ENCODE measurements at regions not wholly inside any gene's neighbourhood (a gene's known extent, or its start where the extent isn't known, plus 50 kb on each side); places are given as distances from the start of the nearest gene placed in this dataset.
A peak's percentile ranks its signal among the peaks of the same experiment; 100 is the strongest.

- H3K27ac Mint-ChIP-seq = peak overlapping the region; percentile 41
- H3K4me1 Mint-ChIP-seq = peaks cover 16% of the 10 kb centered on the region
- H3K36me3 Mint-ChIP-seq = peaks cover 31% of the 10 kb centered on the region
- no peak for ATAC-seq
- no peaks in the 10 kb centered on the region for H3K27me3 Mint-ChIP-seq
- peaks cover 9% of the 10 kb centered on the region for H3K9me3 Mint-ChIP-seq
- H3K4me3 Mint-ChIP-seq = no peak overlapping the region
Observed at GRCh38 chr7:112887976-112888375, 97.8 kb upstream of the TMEM168 start.

GRCh38 chr7:112887337-112887736, 97.1 kb upstream of the TMEM168 start:
- H3K36me3 Mint-ChIP-seq = peaks cover 31% of the 10 kb centered on the region
- ATAC-seq = no peak
- no peak overlapping the region for H3K27ac Mint-ChIP-seq
- no peak overlapping the region for H3K4me3 Mint-ChIP-seq
- H3K27me3 Mint-ChIP-seq = no peaks in the 10 kb centered on the region
- H3K9me3 Mint-ChIP-seq = peaks cover 9% of the 10 kb centered on the region
- H3K4me1 Mint-ChIP-seq = peaks cover 22% of the 10 kb centered on the region

GRCh38 chr7:112886208-112886607, 96.0 kb upstream of the TMEM168 start:
- Mint-ChIP-seq H3K4me1 (peaks cover 26% of the 10 kb centered on the region), H3K27me3 (no peaks in the 10 kb centered on the region)
- ATAC-seq = no peak

GRCh38 chr7:112882991-112883390, 92.8 kb upstream of the TMEM168 start:
- peak overlapping the region; percentile 38 for H3K27ac Mint-ChIP-seq

More at GRCh38 chr7:112886208-112886607, 96.0 kb upstream of the TMEM168 start:
- Mint-ChIP-seq H3K9me3 (peaks cover 9% of the 10 kb centered on the region), H3K27ac (no peak overlapping the region), H3K4me3 (no peak overlapping the region), H3K36me3 (peaks cover 25% of the 10 kb centered on the region)

GRCh38 chr7:112882511-112882910, 92.3 kb upstream of the TMEM168 start:
- Mint-ChIP-seq H3K9me3 (peaks cover 9% of the 10 kb centered on the region), H3K4me3 (no peak overlapping the region), H3K27me3 (no peaks in the 10 kb centered on the region), H3K4me1 (peaks cover 28% of the 10 kb centered on the region), H3K27ac (peak overlapping the region; percentile 38), H3K36me3 (peaks cover 41% of the 10 kb centered on the region)
- ATAC-seq = peak; percentile 55

More at GRCh38 chr7:112882991-112883390, 92.8 kb upstream of the TMEM168 start:
- Mint-ChIP-seq H3K4me3 (no peak overlapping the region), H3K36me3 (peaks cover 36% of the 10 kb centered on the region), H3K9me3 (peaks cover 9% of the 10 kb centered on the region), H3K27me3 (no peaks in the 10 kb centered on the region), H3K4me1 (peaks cover 33% of the 10 kb centered on the region)
- no peak for ATAC-seq

GRCh38 chr7:112882022-112882421, 91.8 kb upstream of the TMEM168 start:
- peak overlapping the region; percentile 38 for H3K27ac Mint-ChIP-seq
- no peak for ATAC-seq
- no peak overlapping the region for H3K4me3 Mint-ChIP-seq
- no peaks in the 10 kb centered on the region for H3K27me3 Mint-ChIP-seq
- H3K9me3 Mint-ChIP-seq = peaks cover 9% of the 10 kb centered on the region
- H3K4me1 Mint-ChIP-seq = peaks cover 27% of the 10 kb centered on the region
- peaks cover 41% of the 10 kb centered on the region for H3K36me3 Mint-ChIP-seq

GRCh38 chr7:112880818-112881418, 90.7 kb upstream of the TMEM168 start:
- no peak overlapping the region for H3K4me3 Mint-ChIP-seq
- H3K36me3 Mint-ChIP-seq = peaks cover 50% of the 10 kb centered on the region
- no peak overlapping the region for H3K27ac Mint-ChIP-seq
- H3K4me1 Mint-ChIP-seq = peaks cover 37% of the 10 kb centered on the region
- peaks cover 9% of the 10 kb centered on the region for H3K9me3 Mint-ChIP-seq
- no peaks in the 10 kb centered on the region for H3K27me3 Mint-ChIP-seq
- ATAC-seq = no peak

- Mint-ChIP-seq H3K9me3 (no peaks in the 10 kb centered on the region), H3K27me3 (no peaks in the 10 kb centered on the region), H3K4me3 (no peak overlapping the region), H3K27ac (peak overlapping the region; percentile 16), H3K36me3 (peaks cover 36% of the 10 kb centered on the region), H3K4me1 (peaks cover 61% of the 10 kb centered on the region)
- ATAC-seq = no peak
Observed at GRCh38 chr7:112877691-112878460, 87.7 kb upstream of the TMEM168 start.

GRCh38 chr7:112876877-112877276, 86.7 kb upstream of the TMEM168 start:
- H3K9me3 Mint-ChIP-seq = no peaks in the 10 kb centered on the region
- no peak overlapping the region for H3K27ac Mint-ChIP-seq
- peaks cover 62% of the 10 kb centered on the region for H3K4me1 Mint-ChIP-seq
- peaks cover 36% of the 10 kb centered on the region for H3K36me3 Mint-ChIP-seq
- peak; percentile 31 for ATAC-seq
- H3K4me3 Mint-ChIP-seq = no peak overlapping the region
- H3K27me3 Mint-ChIP-seq = no peaks in the 10 kb centered on the region

GRCh38 chr7:112874909-112875308, 84.7 kb upstream of the TMEM168 start:
- Mint-ChIP-seq H3K27me3 (no peaks in the 10 kb centered on the region), H3K4me3 (no peak overlapping the region), H3K4me1 (peaks cover 82% of the 10 kb centered on the region), H3K27ac (no peak overlapping the region), H3K9me3 (no peaks in the 10 kb centered on the region), H3K36me3 (peaks cover 38% of the 10 kb centered on the region)
- no peak for ATAC-seq

- ATAC-seq = peak; percentile 84
- Mint-ChIP-seq H3K4me3 (no peak overlapping the region), H3K9me3 (peaks cover 3% of the 10 kb centered on the region), H3K27ac (peak overlapping the region; percentile 20), H3K27me3 (no peaks in the 10 kb centered on the region), H3K36me3 (peaks cover 44% of the 10 kb centered on the region), H3K4me1 (peaks cover 89% of the 10 kb centered on the region)
Observed at GRCh38 chr7:112873831-112874553, 83.8 kb upstream of the TMEM168 start.

GRCh38 chr7:112869111-112869774, 79.0 kb upstream of the TMEM168 start:
- H3K27ac Mint-ChIP-seq = no peak overlapping the region

GRCh38 chr7:112868609-112869008, 78.4 kb upstream of the TMEM168 start:
- H3K27ac Mint-ChIP-seq = no peak overlapping the region
- H3K4me1 Mint-ChIP-seq = peaks cover 60% of the 10 kb centered on the region
- ATAC-seq = no peak

More at GRCh38 chr7:112869111-112869774, 79.0 kb upstream of the TMEM168 start:
- Mint-ChIP-seq H3K36me3 (peaks cover 13% of the 10 kb centered on the region), H3K4me3 (no peak overlapping the region), H3K9me3 (peaks cover 3% of the 10 kb centered on the region), H3K4me1 (peaks cover 67% of the 10 kb centered on the region), H3K27me3 (no peaks in the 10 kb centered on the region)
- ATAC-seq = peak; percentile 43

GRCh38 chr7:112866424-112866823, 76.2 kb upstream of the TMEM168 start:
- H3K36me3 Mint-ChIP-seq = peaks cover 34% of the 10 kb centered on the region
- H3K27ac Mint-ChIP-seq = no peak overlapping the region
- peaks cover 3% of the 10 kb centered on the region for H3K9me3 Mint-ChIP-seq
- H3K4me1 Mint-ChIP-seq = peaks cover 38% of the 10 kb centered on the region
- ATAC-seq = peak; percentile 60
- no peaks in the 10 kb centered on the region for H3K27me3 Mint-ChIP-seq
- H3K4me3 Mint-ChIP-seq = no peak overlapping the region

More at GRCh38 chr7:112868609-112869008, 78.4 kb upstream of the TMEM168 start:
- peaks cover 19% of the 10 kb centered on the region for H3K36me3 Mint-ChIP-seq
- H3K9me3 Mint-ChIP-seq = peaks cover 3% of the 10 kb centered on the region
- H3K4me3 Mint-ChIP-seq = no peak overlapping the region
- no peaks in the 10 kb centered on the region for H3K27me3 Mint-ChIP-seq

GRCh38 chr7:112864380-112864779, 74.2 kb upstream of the TMEM168 start:
- Mint-ChIP-seq H3K9me3 (peaks cover 3% of the 10 kb centered on the region), H3K4me1 (peaks cover 18% of the 10 kb centered on the region), H3K27me3 (no peaks in the 10 kb centered on the region), H3K4me3 (no peak overlapping the region), H3K36me3 (peaks cover 33% of the 10 kb centered on the region), H3K27ac (no peak overlapping the region)
- no peak for ATAC-seq

All from stimulated activated memory B cell treated with anti-CD40 and anti-IgM and Interleukin-4, amounts not matched to agents 10 μg/mL and 1 μg/mL and 100 μg/mL, for 72 hours (primary cell).